Osteoblast (primary cell): ENCODE measurements at regions not wholly inside any gene's neighbourhood (a gene's known extent, or its start where the extent isn't known, plus 50 kb on each side); places are given as distances from the start of the nearest gene placed in this dataset.

Source experiments
- DNase-seq: peaks from one replicate; pipeline ENCODE4 v3.0.0; 2011; ENCODE audit warnings: low spot score, mixed read lengths; ENCODE audit not compliant: insufficient read length; ENCODE audit errors: missing footprints
- H2AFZ ChIP-seq: 2 replicates; pipeline ENCODE4 v1.6.0; 2011; ENCODE audit warnings: mild to moderate bottlenecking, low read length
- H3K27ac ChIP-seq: 2 replicates; pipeline ENCODE4 v1.5.1; 2011; ENCODE audit warnings: mild to moderate bottlenecking, low read depth, low read length, moderate library complexity
- H3K27me3 ChIP-seq: 2 replicates; pipeline ENCODE4 v1.6.0; 2012; ENCODE audit warnings: mild to moderate bottlenecking, control low read depth, inconsistent platforms, low read length, moderate library complexity; ENCODE audit not compliant: insufficient read depth
- H3K36me3 ChIP-seq: 2 replicates; pipeline ENCODE4 v1.5.1; 2011; ENCODE audit warnings: mild to moderate bottlenecking, low read length, control low read depth, moderate library complexity; ENCODE audit not compliant: insufficient read depth
- H3K4me1 ChIP-seq: 2 replicates; pipeline ENCODE4 v1.5.1; 2011; ENCODE audit warnings: mild to moderate bottlenecking, low read length, control low read depth, moderate library complexity; ENCODE audit not compliant: insufficient read depth
- H3K4me2 ChIP-seq: 2 replicates; pipeline ENCODE4 v1.6.0; 2011; ENCODE audit warnings: mild to moderate bottlenecking, low read length; ENCODE audit not compliant: insufficient read depth
- H3K4me3 ChIP-seq: fragments of 200-600 bp; sonication (generic); 3 replicates; pipeline ENCODE4 v1.5.1; 2012; ENCODE audit warnings: mild to moderate bottlenecking, low read length, inconsistent platforms; ENCODE audit not compliant: insufficient read depth
- H3K79me2 ChIP-seq: 2 replicates; pipeline ENCODE4 v1.6.0; 2012; ENCODE audit warnings: mild to moderate bottlenecking, low read length, control low read depth, inconsistent platforms; ENCODE audit not compliant: insufficient read depth
- H3K9me3 ChIP-seq: 2 replicates; pipeline ENCODE4 v1.5.1; 2011; ENCODE audit warnings: low read depth, low read length, control low read depth
- H4K20me1 ChIP-seq: 2 replicates; pipeline ENCODE4 v1.6.0; 2012; ENCODE audit warnings: mild to moderate bottlenecking, low read length, control low read depth; ENCODE audit not compliant: insufficient read depth
- CTCF ChIP-seq: IDR thresholded peaks from 2 replicates; pipeline ENCODE4 v1.5.1; 2011; ENCODE audit warnings: mild to moderate bottlenecking, low read depth, low read length, moderate library complexity; ENCODE audit errors: extremely low read depth

DNA sequence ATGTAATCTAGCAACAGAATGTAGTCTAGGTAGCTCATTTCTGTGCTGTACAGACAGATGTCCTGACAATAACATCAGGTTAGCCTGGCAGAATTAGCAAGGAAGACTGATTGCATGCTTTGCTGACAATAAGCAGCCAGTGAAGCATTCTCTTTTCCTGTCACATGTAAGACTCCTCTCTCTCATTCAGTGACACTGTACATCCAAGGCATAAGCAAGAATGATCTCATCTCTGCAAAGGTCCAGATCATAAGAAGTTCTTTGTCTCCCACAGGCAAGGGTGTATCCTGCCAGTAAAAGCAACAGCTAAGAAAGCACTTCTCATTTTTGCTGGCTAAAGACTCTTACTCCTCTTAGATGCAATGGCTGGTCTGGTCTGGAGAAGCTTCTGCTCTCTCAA lies 861.8 kb downstream of the TAF11L14 start:
- Histone ChIP-seq H4K20me1 (no peaks in the 10 kb centered on the region), H3K27me3 (no peaks in the 10 kb centered on the region), H3K4me3 (no peak overlapping the region), H3K9me3 (peaks cover 5% of the 10 kb centered on the region), H2AFZ (no peak overlapping the region), H3K4me1 (no peaks in the 10 kb centered on the region), H3K79me2 (no peaks in the 10 kb centered on the region), H3K36me3 (no peaks in the 10 kb centered on the region), H3K4me2 (no peak overlapping the region), H3K27ac (no peak overlapping the region)
- no peak for DNase-seq
- no peak for TF ChIP-seq CTCF

- H3K9me3 ChIP-seq: peaks cover 5% of the 10 kb centered on the region
These were observed 862.8 kb downstream of the TAF11L14 start for GRCh38 chr5:18497089-18497488.

GRCh38 chr5:18503797-18504328 lies 869.6 kb downstream of the TAF11L14 start:
- Histone ChIP-seq H4K20me1 (no peaks in the 10 kb centered on the region), H3K27me3 (no peaks in the 10 kb centered on the region), H3K4me2 (no peak overlapping the region), H3K4me3 (no peak overlapping the region), H3K79me2 (no peaks in the 10 kb centered on the region), H3K27ac (no peak overlapping the region), H3K36me3 (no peaks in the 10 kb centered on the region), H2AFZ (no peak overlapping the region), H3K9me3 (no peaks in the 10 kb centered on the region), H3K4me1 (no peaks in the 10 kb centered on the region)
- DNase-seq: no peak
- no peak for TF ChIP-seq CTCF

More at GRCh38 chr5:18497089-18497488, 862.8 kb downstream of the TAF11L14 start:
- DNase-seq: no peak
- TF ChIP-seq CTCF: no peak
- Histone ChIP-seq H3K27me3 (no peaks in the 10 kb centered on the region), H3K79me2 (no peaks in the 10 kb centered on the region), H3K36me3 (no peaks in the 10 kb centered on the region), H2AFZ (no peak overlapping the region), H3K4me1 (no peaks in the 10 kb centered on the region), H4K20me1 (no peaks in the 10 kb centered on the region), H3K4me2 (no peak overlapping the region), H3K4me3 (no peak overlapping the region), H3K27ac (no peak overlapping the region)

DNA sequence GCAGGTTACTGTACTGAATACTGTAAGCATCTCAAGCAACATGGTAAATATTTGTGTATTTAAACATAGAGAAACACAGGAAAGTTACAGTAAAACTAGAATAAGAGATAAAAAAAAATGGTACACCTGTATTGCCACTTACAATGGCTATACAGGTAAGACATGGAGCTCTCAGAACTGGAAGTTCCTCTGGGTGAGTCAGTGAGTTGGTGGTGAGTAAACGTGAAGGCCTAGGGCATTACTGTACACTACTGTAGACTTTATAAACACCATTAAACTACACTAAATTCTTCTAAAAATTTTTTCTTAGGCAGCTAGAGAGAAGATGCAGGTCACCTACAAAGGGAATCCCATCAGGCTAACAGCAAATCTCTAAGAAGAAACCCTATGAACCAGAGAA lies 872.9 kb downstream of the TAF11L14 start:
- no peak for TF ChIP-seq CTCF
- no peaks in the 10 kb centered on the region for H3K9me3 ChIP-seq
- H3K27ac ChIP-seq: no peak overlapping the region
- no peaks in the 10 kb centered on the region for H4K20me1 ChIP-seq
- no peak for DNase-seq
- H3K27me3 ChIP-seq: no peaks in the 10 kb centered on the region
- H2AFZ ChIP-seq: no peak overlapping the region
- no peaks in the 10 kb centered on the region for H3K36me3 ChIP-seq
- no peaks in the 10 kb centered on the region for H3K79me2 ChIP-seq
- H3K4me2 ChIP-seq: no peak overlapping the region
- H3K4me3 ChIP-seq: no peak overlapping the region
- no peaks in the 10 kb centered on the region for H3K4me1 ChIP-seq
